Prostate gland (tissue), 2 donors: ENCODE measurements at regions not wholly inside any gene's neighbourhood (a gene's known extent, or its start where the extent isn't known, plus 50 kb on each side); places are given as distances from the start of the nearest gene placed in this dataset.

ENCODE experiments used
- DNase-seq: peaks from one replicate; pipeline ENCODE4 v3.0.0-alpha.2; 2019; ENCODE audit warnings: low spot score
- H3K27ac ChIP-seq, 2 donors: fragments of 200-600 bp; sonication (generic); 2 replicates each; pipeline ENCODE4 v1.5.1; 2017 to 2019
- H3K27me3 ChIP-seq: fragments of 200-600 bp; sonication (generic); replicated peaks from 2 replicates; pipeline ENCODE4 v1.5.1; 2019; ENCODE audit not compliant: insufficient read depth
- H3K36me3 ChIP-seq, 2 donors: fragments of 200-600 bp; sonication (generic); 1 replicate in 1 of 2; 2 replicates in 1 of 2; pipeline versions ENCODE4 v1.5.1 to v1.8.1; 2017 to 2019
- H3K4me1 ChIP-seq: fragments of 200-600 bp; sonication (generic); replicated peaks from 2 replicates; pipeline ENCODE4 v1.5.1; 2019
- H3K4me3 ChIP-seq, 2 donors: fragments of 200-600 bp; sonication (generic); 2 replicates each; pipeline ENCODE4 v1.5.1; 2017 to 2019
- H3K9me3 ChIP-seq: fragments of 200-600 bp; sonication (generic); 2 replicates; pipeline ENCODE4 v1.5.1; 2017
- POLR2A ChIP-seq: fragments of 450-650 bp; IDR thresholded peaks from one replicate; pipeline ENCODE4 v1.6.1; 2016; ENCODE audit warnings: antibody characterized with exemption, mild to moderate bottlenecking
- POLR2AphosphoS5 ChIP-seq: sonication (generic); formaldehyde crosslinking; IDR thresholded peaks from one replicate; pipeline ENCODE4 v1.6.1; 2017; ENCODE audit warnings: antibody characterized with exemption
- WGBS: methylation state at CpG from one replicate; pipeline ENCODE4 v1.1.5; 2018; 5-methylcytosine and 5-hydroxymethylcytosine counted together
- intact Hi-C: fragments of 100-400 bp; cut with DNase I; formaldehyde crosslinking; loops from one replicate; pipeline ENCODE4 v1.14.2; 2022
- TF ChIP-seq, protein P1 (sequence below), 4 experiments: fragments of 200-600 bp in 2 of 4; fragments of 450-650 bp in 2 of 4; sonication (generic) in 2 of 4; IDR thresholded peaks; 1 replicate in 3 of 4; 2 replicates in 1 of 4; pipeline ENCODE4 v1.5.1; 2016 to 2019; ENCODE audit warnings: antibody characterized with exemption in 4 of 4, mild to moderate bottlenecking in 2 of 4, moderate library complexity in 2 of 4

DNA sequence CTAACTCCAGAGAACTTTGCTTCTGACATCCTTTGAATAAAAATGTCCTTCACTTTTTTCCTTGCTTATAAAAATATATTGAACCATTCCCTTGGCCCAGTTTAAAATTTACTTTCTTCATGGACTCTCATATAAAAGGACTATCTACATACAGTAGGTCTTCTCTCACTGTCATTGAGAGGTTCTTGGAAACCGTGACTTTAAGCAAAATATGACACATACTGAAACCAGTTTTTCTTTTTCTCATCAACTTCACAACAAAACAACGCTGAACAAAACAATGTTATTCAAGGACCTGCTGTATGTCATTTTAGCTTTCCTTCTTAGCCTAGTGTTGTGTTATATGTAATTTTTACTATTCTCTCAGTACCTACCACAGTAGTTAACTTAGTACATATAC is 496.8 kb downstream of the CENPC start:
- 46% methylated on average over 2 of the region's 2 CpGs for WGBS
- intact Hi-C loops, result no loop called here
- DNase-seq, result no peak

DNA sequence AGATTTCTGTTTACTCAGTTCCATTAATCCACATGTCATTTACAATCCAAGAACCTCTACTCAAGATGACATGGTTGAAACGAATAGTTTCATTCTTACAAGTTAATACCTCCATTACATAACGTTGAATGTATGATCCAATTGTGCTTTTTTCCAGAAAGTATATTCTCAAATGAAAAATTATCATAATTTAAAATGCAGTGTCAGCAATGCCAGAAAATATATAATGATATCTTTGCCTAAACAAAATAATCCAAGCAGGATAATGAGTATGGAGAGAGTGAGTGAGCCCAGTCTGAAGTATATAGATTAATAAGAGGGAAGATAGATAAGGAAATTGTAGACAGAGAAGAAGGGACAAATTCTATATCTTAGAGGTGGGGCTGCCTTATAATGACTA is 505.0 kb downstream of the CENPC start:
- no peaks in the 10 kb centered on the region for H3K4me1 ChIP-seq
- no peak for DNase-seq
- no peaks in the 10 kb centered on the region for H3K36me3 ChIP-seq
- intact Hi-C loops, result no loop called here
- 92% methylated on average over 2 of the region's 2 CpGs for WGBS
- no peak overlapping the region for H3K4me3 ChIP-seq
- H3K27ac ChIP-seq, result no peak overlapping the region
- no peaks in the 10 kb centered on the region for H3K9me3 ChIP-seq
- no peaks in the 10 kb centered on the region for H3K27me3 ChIP-seq
- TF ChIP-seq, protein P1, sequence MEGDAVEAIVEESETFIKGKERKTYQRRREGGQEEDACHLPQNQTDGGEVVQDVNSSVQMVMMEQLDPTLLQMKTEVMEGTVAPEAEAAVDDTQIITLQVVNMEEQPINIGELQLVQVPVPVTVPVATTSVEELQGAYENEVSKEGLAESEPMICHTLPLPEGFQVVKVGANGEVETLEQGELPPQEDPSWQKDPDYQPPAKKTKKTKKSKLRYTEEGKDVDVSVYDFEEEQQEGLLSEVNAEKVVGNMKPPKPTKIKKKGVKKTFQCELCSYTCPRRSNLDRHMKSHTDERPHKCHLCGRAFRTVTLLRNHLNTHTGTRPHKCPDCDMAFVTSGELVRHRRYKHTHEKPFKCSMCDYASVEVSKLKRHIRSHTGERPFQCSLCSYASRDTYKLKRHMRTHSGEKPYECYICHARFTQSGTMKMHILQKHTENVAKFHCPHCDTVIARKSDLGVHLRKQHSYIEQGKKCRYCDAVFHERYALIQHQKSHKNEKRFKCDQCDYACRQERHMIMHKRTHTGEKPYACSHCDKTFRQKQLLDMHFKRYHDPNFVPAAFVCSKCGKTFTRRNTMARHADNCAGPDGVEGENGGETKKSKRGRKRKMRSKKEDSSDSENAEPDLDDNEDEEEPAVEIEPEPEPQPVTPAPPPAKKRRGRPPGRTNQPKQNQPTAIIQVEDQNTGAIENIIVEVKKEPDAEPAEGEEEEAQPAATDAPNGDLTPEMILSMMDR (IDR thresholded peaks at IDR 0.05), result no peak
- no peak for TF ChIP-seq POLR2A
- TF ChIP-seq POLR2AphosphoS5, result no peak

More for the DNA sequence above, 496.8 kb downstream of the CENPC start:
- no peak overlapping the region for H3K4me3 ChIP-seq
- no peaks in the 10 kb centered on the region for H3K9me3 ChIP-seq
- H3K4me1 ChIP-seq, result no peaks in the 10 kb centered on the region
- TF ChIP-seq POLR2AphosphoS5, result no peak
- TF ChIP-seq, protein P1 (IDR thresholded peaks at IDR 0.05), result no peak
- no peak for TF ChIP-seq POLR2A
- no peak overlapping the region for H3K27ac ChIP-seq
- no peaks in the 10 kb centered on the region for H3K27me3 ChIP-seq
- no peaks in the 10 kb centered on the region for H3K36me3 ChIP-seq

DNA sequence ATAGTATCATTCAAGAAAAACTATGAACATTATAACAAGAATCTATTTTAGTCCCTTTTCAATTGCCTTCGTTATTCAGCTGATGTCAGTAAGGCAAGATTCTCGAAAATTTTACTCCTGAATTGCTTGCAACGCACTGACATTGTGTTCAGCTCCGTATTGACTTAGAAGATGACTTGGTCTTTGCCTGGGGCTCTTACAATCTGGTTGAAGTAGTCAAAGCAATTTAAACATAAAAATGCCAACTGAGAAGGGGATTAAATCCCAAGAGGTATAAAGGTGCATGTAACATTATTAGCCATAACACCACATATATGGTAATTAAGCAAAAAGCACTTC is 507.1 kb downstream of the CENPC start:
- WGBS, result 40% methylated on average over 4 of the region's 4 CpGs
- H3K27ac ChIP-seq, result no peak overlapping the region

DNA sequence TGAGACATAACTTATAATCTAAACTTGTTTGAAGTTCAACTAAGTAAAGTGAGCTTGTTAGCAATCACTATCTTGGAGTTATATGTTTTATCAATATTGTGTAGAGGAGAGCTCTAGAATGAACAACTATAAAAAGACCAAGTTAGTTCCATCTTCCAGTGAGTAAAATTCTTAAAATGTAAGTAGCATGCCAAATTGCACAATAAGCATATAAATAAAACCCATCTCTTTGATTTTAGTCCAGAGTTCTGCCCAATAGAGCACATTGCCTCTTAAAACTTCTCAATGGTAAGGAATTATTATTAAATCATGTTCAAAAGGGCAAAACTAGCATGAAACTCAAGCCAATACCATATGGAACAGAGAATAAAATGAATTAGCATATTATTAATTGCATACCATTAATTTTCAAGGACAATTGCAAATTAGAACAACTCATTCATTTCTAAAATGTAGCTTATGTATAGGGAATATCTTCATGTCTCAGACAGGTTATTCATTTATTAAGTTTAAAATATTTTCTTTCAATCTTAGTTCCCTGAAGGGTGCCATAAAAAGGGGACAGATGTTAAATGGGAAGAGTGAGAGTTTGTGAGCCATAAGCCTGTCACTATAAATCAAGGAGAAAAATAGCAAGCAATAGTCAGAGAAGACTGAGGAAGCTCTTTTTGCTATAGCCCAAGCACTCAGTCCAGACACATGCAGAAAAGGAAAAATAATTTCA is 507.6 kb downstream of the CENPC start:
- TF ChIP-seq POLR2AphosphoS5 (no peak), POLR2A (no peak)
- TF ChIP-seq, protein P1 (IDR thresholded peaks at IDR 0.05), result no peak
- Histone ChIP-seq H3K4me3 (no peak overlapping the region), H3K27ac (no peak overlapping the region), H3K9me3 (no peaks in the 10 kb centered on the region), H3K36me3 (no peaks in the 10 kb centered on the region), H3K4me1 (no peaks in the 10 kb centered on the region), H3K27me3 (no peaks in the 10 kb centered on the region)
- no peak for DNase-seq
- intact Hi-C loops, result no loop called here

More for the DNA sequence above, 507.1 kb downstream of the CENPC start:
- H3K27me3 ChIP-seq, result no peaks in the 10 kb centered on the region
- intact Hi-C loops, result no loop called here
- TF ChIP-seq POLR2A, result no peak
- TF ChIP-seq POLR2AphosphoS5, result no peak
- TF ChIP-seq, protein P1 (IDR thresholded peaks at IDR 0.05), result no peak
- H3K9me3 ChIP-seq, result no peaks in the 10 kb centered on the region
- H3K4me3 ChIP-seq, result no peak overlapping the region
- no peaks in the 10 kb centered on the region for H3K4me1 ChIP-seq
- no peak for DNase-seq
- H3K36me3 ChIP-seq, result no peaks in the 10 kb centered on the region

DNA sequence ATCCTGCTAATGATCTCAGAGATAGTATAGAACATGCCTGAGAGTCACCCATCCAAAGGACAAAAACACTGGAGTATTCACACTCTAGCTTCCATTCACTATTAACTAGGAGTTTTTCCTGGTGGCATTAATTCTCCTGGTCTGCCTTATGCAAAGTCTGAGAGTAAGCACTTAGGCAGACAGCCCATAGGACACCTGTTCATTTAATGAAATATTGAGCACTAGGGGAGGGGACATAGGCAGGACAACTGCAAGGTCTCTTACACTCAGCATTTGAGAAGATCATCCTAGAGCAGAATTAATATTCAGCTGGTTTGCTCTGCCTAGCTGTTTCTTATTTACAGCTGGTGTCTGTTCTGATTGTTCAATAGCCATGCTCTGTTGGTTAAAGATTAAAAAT is 508.5 kb downstream of the CENPC start:
- intact Hi-C loops, result no loop called here
- no peak for DNase-seq
- Histone ChIP-seq H3K9me3 (no peaks in the 10 kb centered on the region), H3K4me1 (no peaks in the 10 kb centered on the region), H3K36me3 (no peaks in the 10 kb centered on the region), H3K27me3 (no peaks in the 10 kb centered on the region), H3K27ac (no peak overlapping the region), H3K4me3 (no peak overlapping the region)
- no peak for TF ChIP-seq POLR2AphosphoS5
- TF ChIP-seq POLR2A, result no peak
- TF ChIP-seq, protein P1 (IDR thresholded peaks at IDR 0.05), result no peak
